HCT116 (cell line): ENCODE measurements at regions not wholly inside any gene's neighbourhood (a gene's known extent, or its start where the extent isn't known, plus 50 kb on each side); places are given as distances from the start of the nearest gene placed in this dataset.

Source experiments
- ATAC-seq: fragments of 200-7000 bp; cut with Tn5 transposase; 2 replicates; pipeline ENCODE4 v1.9.1; 2020; ENCODE audit warnings: mild to moderate bottlenecking, moderate library complexity
- BruUV-seq: library from RNA; stranded (reverse); fragments of 400-500 nt; replicated peaks from 2 replicates; lab custom pipeline; 2021; lab: Mats Ljungman, UMichigan
- CTCF ChIA-PET: fragments of 300-600 bp; sonication (Branson Sonifier 250); formaldehyde crosslinking; loops from one replicate; lab custom pipeline; 2021; ENCODE audit warnings: antibody characterized with exemption; lab: Charles Lee
- POLR2A ChIA-PET: fragments of 300-600, 350-600 bp; sonication (Branson Sonifier 250); formaldehyde crosslinking; loops from one replicate; lab custom pipeline; 2021; ENCODE audit warnings: antibody characterized with exemption; lab: Charles Lee
- RAD21 ChIA-PET, 2 experiments: fragments of 300-600 bp; sonication (Branson Sonifier 250); formaldehyde crosslinking; loops; one replicate each; lab custom pipeline; 2023; ENCODE audit warnings: low total read pairs in 2 of 2; ENCODE audit not compliant: uncharacterized antibody in 2 of 2, unreplicated experiment in 2 of 2, low non-redundant PET in 1 of 2; lab: Charles Lee
- DNase-seq: peaks from one replicate; pipeline ENCODE4 v3.0.0-alpha.2; 2010; ENCODE audit warnings: low read depth, low spot score
- H2AFZ ChIP-seq: fragments of 200-600 bp; shearing (Covaris generic), sonication (generic); 2 replicates; pipeline ENCODE4 v1.6.1; 2017; ENCODE audit warnings: low read depth, mixed run types, mixed read lengths, antibody characterized with exemption, low read length; ENCODE audit not compliant: poor library complexity, severe bottlenecking
- H3K27ac ChIP-seq: 2 replicates; pipeline ENCODE4 v1.5.1; 2012; ENCODE audit warnings: low read depth, low read length
- H3K27me3 ChIP-seq: fragments of 200-600 bp; sonication (generic); 2 replicates; pipeline ENCODE4 v1.6.1; 2016; ENCODE audit warnings: mixed run types, low read length, mixed read lengths; ENCODE audit not compliant: insufficient read depth
- H3K36me3 ChIP-seq, 2 experiments: fragments of 200-500 bp in 1 of 2; fragments of 200-600 bp in 1 of 2; sonication (Bioruptor generic) in 1 of 2; sonication (generic) in 1 of 2; 2 replicates each; pipeline versions ENCODE4 v1.5.1 to v1.6.1; 2014 to 2016; ENCODE audit warnings: low read length in 2 of 2, inconsistent platforms in 1 of 2, mixed read lengths in 1 of 2, mixed run types in 1 of 2; ENCODE audit not compliant: insufficient read depth in 2 of 2, control insufficient read depth in 1 of 2
- H3K4me1 ChIP-seq, 2 experiments: fragments of 200-600 bp in 1 of 2; sonication (generic) in 1 of 2; 2 replicates each; pipeline versions ENCODE4 v1.5.1 to v1.6.1; 2012 to 2017; ENCODE audit warnings: low read length in 2 of 2, inconsistent platforms in 1 of 2, mild to moderate bottlenecking in 1 of 2, mixed read lengths in 1 of 2, mixed run types in 1 of 2, moderate library complexity in 1 of 2; ENCODE audit not compliant: insufficient read depth in 2 of 2, control insufficient read depth in 1 of 2
- H3K4me2 ChIP-seq: fragments of 200-600 bp; sonication (generic); 2 replicates; pipeline ENCODE4 v1.6.1; 2017; ENCODE audit warnings: mixed run types, low read length, mixed read lengths
- H3K4me3 ChIP-seq, 2 experiments: fragments of 200-600 bp in 1 of 2; sonication (generic) in 1 of 2; replicated peaks in 1 of 2; 2 replicates each; pipeline ENCODE4 v1.5.1; 2011 to 2016; ENCODE audit warnings: low read length in 2 of 2, control low read depth in 1 of 2, low read depth in 1 of 2, mild to moderate bottlenecking in 1 of 2, mixed read lengths in 1 of 2, mixed run types in 1 of 2
- H3K79me2 ChIP-seq: fragments of 200-600 bp; sonication (generic); 2 replicates; pipeline ENCODE4 v1.6.1; 2017; ENCODE audit warnings: mild to moderate bottlenecking, mixed run types, low read length, moderate library complexity, mixed read lengths; ENCODE audit not compliant: insufficient read depth
- H3K9ac ChIP-seq: fragments of 200-600 bp; sonication (generic); 2 replicates; pipeline ENCODE4 v1.6.1; 2016; ENCODE audit warnings: low read length, mixed read lengths
- H3K9me2 ChIP-seq: fragments of 200-600 bp; sonication (generic), shearing (Covaris generic); 2 replicates; pipeline ENCODE4 v1.6.1; 2017; ENCODE audit warnings: mixed run types, mild to moderate bottlenecking, moderate library complexity; ENCODE audit not compliant: insufficient read depth
- H3K9me3 ChIP-seq, 2 experiments: fragments of 200-500 bp in 1 of 2; fragments of 200-600 bp in 1 of 2; sonication (Bioruptor generic) in 1 of 2; sonication (generic) in 1 of 2; 2 replicates each; pipeline ENCODE4 v1.6.1; 2014 to 2017; ENCODE audit warnings: low read length in 2 of 2, mixed read lengths in 2 of 2, inconsistent platforms in 1 of 2, low read depth in 1 of 2, mild to moderate bottlenecking in 1 of 2, mixed run types in 1 of 2, moderate library complexity in 1 of 2; ENCODE audit not compliant: control insufficient read depth in 1 of 2, insufficient read depth in 1 of 2
- H4K20me1 ChIP-seq: fragments of 200-600 bp; sonication (generic), shearing (Covaris generic); 2 replicates; pipeline ENCODE4 v1.6.1; 2017; ENCODE audit warnings: mixed run types, mild to moderate bottlenecking, moderate library complexity; ENCODE audit not compliant: insufficient read depth
- ATF3 ChIP-seq: IDR thresholded peaks from 2 replicates; pipeline ENCODE4 v1.6.1; 2012
- CBX3 ChIP-seq: IDR thresholded peaks from 2 replicates; pipeline ENCODE4 v1.6.1; 2012; ENCODE audit warnings: low read depth
- CEBPB ChIP-seq: IDR thresholded peaks from 2 replicates; pipeline ENCODE4 v1.6.1; 2012; ENCODE audit warnings: low read depth
- CTCF ChIP-seq, 3 experiments: fragments of 200-600 bp in 1 of 3; sonication (generic) in 1 of 3; IDR thresholded peaks in 2 of 3; conservative IDR thresholded peaks in 1 of 3; 2 replicates each; pipeline ENCODE4 v1.5.1; 2012 to 2017; ENCODE audit warnings: low read depth in 2 of 3, low read length in 2 of 3, antibody characterized with exemption in 1 of 3, borderline replicate concordance in 1 of 3, control low read depth in 1 of 3, mild to moderate bottlenecking in 1 of 3, mixed read lengths in 1 of 3, mixed run types in 1 of 3, moderate library complexity in 1 of 3; ENCODE audit not compliant: insufficient read depth in 1 of 3
- EGR1 ChIP-seq: IDR thresholded peaks from 2 replicates; pipeline ENCODE4 v1.6.1; 2012; ENCODE audit warnings: low read depth
- ELF1 ChIP-seq: IDR thresholded peaks from 2 replicates; pipeline ENCODE4 v1.6.1; 2012; ENCODE audit warnings: low read depth, borderline replicate concordance
- EZH2 ChIP-seq: fragments of 200-600 bp; sonication (generic); IDR thresholded peaks from 2 replicates; pipeline ENCODE4 v1.6.1; 2017; ENCODE audit warnings: antibody characterized with exemption, mixed run types
- EZH2phosphoT487 ChIP-seq: fragments of 200-600 bp; IDR thresholded peaks from 2 replicates; pipeline ENCODE4 v1.6.1; 2018; ENCODE audit warnings: antibody characterized with exemption, borderline replicate concordance
- FOSL1 ChIP-seq: IDR thresholded peaks from 2 replicates; pipeline ENCODE4 v1.6.1; 2012; ENCODE audit warnings: low read depth
- POLR2A ChIP-seq: IDR thresholded peaks from 2 replicates; pipeline ENCODE4 v1.7.0; 2011; ENCODE audit warnings: borderline replicate concordance; ENCODE audit not compliant: insufficient read depth, insufficient read length; ENCODE audit errors: extremely low read depth
- POLR2AphosphoS5 ChIP-seq: IDR thresholded peaks from 2 replicates; pipeline ENCODE4 v1.6.1; 2011; ENCODE audit warnings: mild to moderate bottlenecking, low read depth, low read length, moderate library complexity
- RAD21 ChIP-seq: IDR thresholded peaks from 2 replicates; pipeline ENCODE4 v1.6.1; 2012; ENCODE audit warnings: low read depth, mild to moderate bottlenecking
- SRF ChIP-seq: IDR thresholded peaks from 2 replicates; pipeline ENCODE4 v1.6.1; 2012; ENCODE audit warnings: low read depth
- TCF7L2 ChIP-seq: IDR thresholded peaks from 2 replicates; pipeline ENCODE4 v1.7.0; 2011; ENCODE audit warnings: borderline replicate concordance, inconsistent platforms; ENCODE audit not compliant: insufficient read depth, insufficient read length; ENCODE audit errors: extremely low read depth
- YY1 ChIP-seq: IDR thresholded peaks from 2 replicates; pipeline ENCODE4 v1.6.1; 2011; ENCODE audit warnings: low read length, low read depth, moderate library complexity, mild to moderate bottlenecking; ENCODE audit not compliant: insufficient replicate concordance; ENCODE audit errors: extremely low read depth
- ZFX ChIP-seq: fragments of 450-650 bp; IDR thresholded peaks from 2 replicates; pipeline ENCODE4 v1.6.1; 2017
- ZNF274 ChIP-seq: fragments of 200-500 bp; sonication (Bioruptor generic); IDR thresholded peaks from 2 replicates; pipeline ENCODE4 v1.6.1; 2014; ENCODE audit warnings: mild to moderate bottlenecking, low read depth, low read length, inconsistent platforms
- intact Hi-C: fragments of 100-400 bp; cut with micrococcal nuclease; formaldehyde crosslinking; loops from 2 replicates; pipeline ENCODE4 v1.10.0; 2022
- TF ChIP-seq, protein P1 (sequence below): IDR thresholded peaks from 2 replicates; pipeline ENCODE4 v1.6.1; 2012; ENCODE audit warnings: low read depth
- TF ChIP-seq, protein P2 (sequence below): IDR thresholded peaks from 2 replicates; pipeline ENCODE4 v1.6.1; 2012
- TF ChIP-seq, protein P3 (sequence below): IDR thresholded peaks from 2 replicates; pipeline ENCODE4 v1.6.1; 2011; ENCODE audit warnings: mild to moderate bottlenecking, low read length, moderate library complexity; ENCODE audit not compliant: insufficient replicate concordance; ENCODE audit errors: extremely low read depth

DNA sequence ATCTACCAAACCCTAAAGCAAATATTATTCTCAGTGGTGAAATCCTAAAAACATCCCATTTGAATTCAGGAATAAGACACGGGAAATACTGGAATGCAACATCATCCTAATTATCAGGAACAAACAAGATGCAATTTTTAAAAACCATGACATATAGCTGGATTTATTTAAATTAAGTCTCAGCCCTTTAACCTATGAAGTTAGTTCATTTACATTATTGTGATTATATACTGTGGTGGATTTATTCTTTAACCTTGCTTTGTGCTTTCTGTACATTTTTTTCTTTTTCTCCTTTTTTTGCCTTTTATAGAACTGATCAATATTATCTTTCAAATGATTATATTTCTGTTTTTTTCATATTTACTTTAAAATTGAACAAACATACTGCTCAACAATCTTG is 59.8 kb upstream of the ARMC2 start:
- BruUV-seq, result no TSS peak
- no peak for TF ChIP-seq FOSL1
- no peak for TF ChIP-seq CEBPB
- no peak for TF ChIP-seq ATF3
- TF ChIP-seq ZNF274, result no peak
- TF ChIP-seq CTCF (IDR thresholded peaks at IDR 0.05 in 2 of 3, conservative IDR thresholded peaks at IDR 0.05 in 1 of 3; ENCODE audit: borderline replicate concordance in 1 of 3, insufficient read depth in 1 of 3, low read depth in 2 of 3, low read length in 2 of 3), result no peak
- no peak for TF ChIP-seq ZFX
- TF ChIP-seq EGR1, result no peak
- TF ChIP-seq EZH2, result no peak
- no peak for TF ChIP-seq POLR2AphosphoS5
- TF ChIP-seq SRF, result no peak
- no peak for TF ChIP-seq YY1
- no peak for TF ChIP-seq EZH2phosphoT487
- TF ChIP-seq RAD21, result no peak
- TF ChIP-seq, protein P1, sequence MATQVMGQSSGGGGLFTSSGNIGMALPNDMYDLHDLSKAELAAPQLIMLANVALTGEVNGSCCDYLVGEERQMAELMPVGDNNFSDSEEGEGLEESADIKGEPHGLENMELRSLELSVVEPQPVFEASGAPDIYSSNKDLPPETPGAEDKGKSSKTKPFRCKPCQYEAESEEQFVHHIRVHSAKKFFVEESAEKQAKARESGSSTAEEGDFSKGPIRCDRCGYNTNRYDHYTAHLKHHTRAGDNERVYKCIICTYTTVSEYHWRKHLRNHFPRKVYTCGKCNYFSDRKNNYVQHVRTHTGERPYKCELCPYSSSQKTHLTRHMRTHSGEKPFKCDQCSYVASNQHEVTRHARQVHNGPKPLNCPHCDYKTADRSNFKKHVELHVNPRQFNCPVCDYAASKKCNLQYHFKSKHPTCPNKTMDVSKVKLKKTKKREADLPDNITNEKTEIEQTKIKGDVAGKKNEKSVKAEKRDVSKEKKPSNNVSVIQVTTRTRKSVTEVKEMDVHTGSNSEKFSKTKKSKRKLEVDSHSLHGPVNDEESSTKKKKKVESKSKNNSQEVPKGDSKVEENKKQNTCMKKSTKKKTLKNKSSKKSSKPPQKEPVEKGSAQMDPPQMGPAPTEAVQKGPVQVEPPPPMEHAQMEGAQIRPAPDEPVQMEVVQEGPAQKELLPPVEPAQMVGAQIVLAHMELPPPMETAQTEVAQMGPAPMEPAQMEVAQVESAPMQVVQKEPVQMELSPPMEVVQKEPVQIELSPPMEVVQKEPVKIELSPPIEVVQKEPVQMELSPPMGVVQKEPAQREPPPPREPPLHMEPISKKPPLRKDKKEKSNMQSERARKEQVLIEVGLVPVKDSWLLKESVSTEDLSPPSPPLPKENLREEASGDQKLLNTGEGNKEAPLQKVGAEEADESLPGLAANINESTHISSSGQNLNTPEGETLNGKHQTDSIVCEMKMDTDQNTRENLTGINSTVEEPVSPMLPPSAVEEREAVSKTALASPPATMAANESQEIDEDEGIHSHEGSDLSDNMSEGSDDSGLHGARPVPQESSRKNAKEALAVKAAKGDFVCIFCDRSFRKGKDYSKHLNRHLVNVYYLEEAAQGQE, result no peak
- no peak for TF ChIP-seq POLR2A
- TF ChIP-seq CBX3, result no peak
- TF ChIP-seq, protein P2, sequence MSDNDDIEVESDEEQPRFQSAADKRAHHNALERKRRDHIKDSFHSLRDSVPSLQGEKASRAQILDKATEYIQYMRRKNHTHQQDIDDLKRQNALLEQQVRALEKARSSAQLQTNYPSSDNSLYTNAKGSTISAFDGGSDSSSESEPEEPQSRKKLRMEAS, result no peak
- TF ChIP-seq ELF1, result no peak
- TF ChIP-seq, protein P3, sequence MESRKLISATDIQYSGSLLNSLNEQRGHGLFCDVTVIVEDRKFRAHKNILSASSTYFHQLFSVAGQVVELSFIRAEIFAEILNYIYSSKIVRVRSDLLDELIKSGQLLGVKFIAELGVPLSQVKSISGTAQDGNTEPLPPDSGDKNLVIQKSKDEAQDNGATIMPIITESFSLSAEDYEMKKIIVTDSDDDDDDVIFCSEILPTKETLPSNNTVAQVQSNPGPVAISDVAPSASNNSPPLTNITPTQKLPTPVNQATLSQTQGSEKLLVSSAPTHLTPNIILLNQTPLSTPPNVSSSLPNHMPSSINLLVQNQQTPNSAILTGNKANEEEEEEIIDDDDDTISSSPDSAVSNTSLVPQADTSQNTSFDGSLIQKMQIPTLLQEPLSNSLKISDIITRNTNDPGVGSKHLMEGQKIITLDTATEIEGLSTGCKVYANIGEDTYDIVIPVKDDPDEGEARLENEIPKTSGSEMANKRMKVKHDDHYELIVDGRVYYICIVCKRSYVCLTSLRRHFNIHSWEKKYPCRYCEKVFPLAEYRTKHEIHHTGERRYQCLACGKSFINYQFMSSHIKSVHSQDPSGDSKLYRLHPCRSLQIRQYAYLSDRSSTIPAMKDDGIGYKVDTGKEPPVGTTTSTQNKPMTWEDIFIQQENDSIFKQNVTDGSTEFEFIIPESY, result no peak
- TF ChIP-seq TCF7L2, result no peak
- H4K20me1 ChIP-seq, result no peaks in the 10 kb centered on the region
- ChIA-PET RAD21 (no interaction called here), CTCF (no interaction called here), POLR2A (no interaction called here)
- no peak overlapping the region for H3K4me3 ChIP-seq
- H3K4me2 ChIP-seq, result no peak overlapping the region
- H3K9ac ChIP-seq, result no peak overlapping the region
- H3K27me3 ChIP-seq, result no peaks in the 10 kb centered on the region
- DNase-seq (no peak), ATAC-seq (no peak)
- H3K9me3 ChIP-seq, result no peaks in the 10 kb centered on the region
- no peaks in the 10 kb centered on the region for H3K36me3 ChIP-seq
- H3K4me1 ChIP-seq, result peaks cover 0 to under 1% of the 10 kb centered on the region in 2 experiments; a peak in 1 of 4 replicates
- intact Hi-C loops, result no loop called here
- H3K79me2 ChIP-seq, result no peaks in the 10 kb centered on the region
- H2AFZ ChIP-seq, result no peak overlapping the region
- H3K27ac ChIP-seq, result no peak overlapping the region
- H3K9me2 ChIP-seq, result no peaks in the 10 kb centered on the region
